ENCODE measurements at regions not wholly inside any gene's neighbourhood (a gene's known extent, or its start where the extent isn't known, plus 50 kb on each side); places are given as distances from the start of the nearest gene placed in this dataset.
A peak's percentile ranks its signal among the peaks of the same experiment; 100 is the strongest.
"Not testable (repeated sequence)": the region's sequence is repeated elsewhere in the genome, so short reads cannot be mapped to it uniquely, and the experiment has no call there.

- no peak overlapping the region for H3K4me3 ChIP-seq (replicated peaks; ENCODE audit: low read depth, low read length)
- DNase-seq (ENCODE audit: low read depth): no peak
- no peak for TF ChIP-seq CTCF (IDR thresholded peaks at IDR 0.05; ENCODE audit: low read length, missing control alignments)
Observed at GRCh38 chr5:108567429-108567828, 180.3 kb upstream of the FER start.

- no peak overlapping the region for H3K4me3 ChIP-seq (replicated peaks; ENCODE audit: low read depth, low read length)
- no peak for DNase-seq (ENCODE audit: low read depth)
- TF ChIP-seq CTCF (IDR thresholded peaks at IDR 0.05; ENCODE audit: low read length, missing control alignments): no peak
Observed at GRCh38 chr5:108564441-108564840, 182.5 kb upstream of the FBXL17 start.

GRCh38 chr5:108562205-108562454 is 180.2 kb upstream of the FBXL17 start:
- DNase-seq (ENCODE audit: low read depth): no peak
- H3K4me3 ChIP-seq (replicated peaks; ENCODE audit: low read depth, low read length): no peak overlapping the region
- TF ChIP-seq CTCF (IDR thresholded peaks at IDR 0.05; ENCODE audit: low read length, missing control alignments): no peak

- no peak for DNase-seq (ENCODE audit: low read depth)
- H3K4me3 ChIP-seq (replicated peaks; ENCODE audit: low read depth, low read length): no peak overlapping the region
- TF ChIP-seq CTCF (IDR thresholded peaks at IDR 0.05; ENCODE audit: low read length, missing control alignments): no peak
Observed at GRCh38 chr5:108561416-108562204, 179.7 kb upstream of the FBXL17 start.

- peak; percentile 60 for DNase-seq (ENCODE audit: low read depth)
- no peak overlapping the region for H3K4me3 ChIP-seq (replicated peaks; ENCODE audit: low read depth, low read length)
Observed at GRCh38 chr5:108560581-108560980, 178.7 kb upstream of the FBXL17 start.

GRCh38 chr5:108560166-108560565 is 178.3 kb upstream of the FBXL17 start:
- TF ChIP-seq CTCF (IDR thresholded peaks at IDR 0.05; ENCODE audit: low read length, missing control alignments): no peak
- H3K4me3 ChIP-seq (replicated peaks; ENCODE audit: low read depth, low read length): no peak overlapping the region
- no peak for DNase-seq (ENCODE audit: low read depth)

More at GRCh38 chr5:108560581-108560980, 178.7 kb upstream of the FBXL17 start:
- no peak for TF ChIP-seq CTCF (IDR thresholded peaks at IDR 0.05; ENCODE audit: low read length, missing control alignments)

- H3K4me3 ChIP-seq (replicated peaks; ENCODE audit: low read depth, low read length); DNase-seq (ENCODE audit: low read depth): not testable (repeated sequence)
Observed at GRCh38 chr5:108558840-108559239, 176.9 kb upstream of the FBXL17 start.

- H3K4me3 ChIP-seq (replicated peaks; ENCODE audit: low read depth, low read length): not testable (repeated sequence)
Observed at GRCh38 chr5:108558142-108558541, 176.2 kb upstream of the FBXL17 start.

More at GRCh38 chr5:108558142-108558541, 176.2 kb upstream of the FBXL17 start:
- DNase-seq (ENCODE audit: low read depth): not testable (repeated sequence)
